ENCODE measurements at regions not wholly inside any gene's neighbourhood (a gene's known extent, or its start where the extent isn't known, plus 50 kb on each side); places are given as distances from the start of the nearest gene placed in this dataset.

DNA sequence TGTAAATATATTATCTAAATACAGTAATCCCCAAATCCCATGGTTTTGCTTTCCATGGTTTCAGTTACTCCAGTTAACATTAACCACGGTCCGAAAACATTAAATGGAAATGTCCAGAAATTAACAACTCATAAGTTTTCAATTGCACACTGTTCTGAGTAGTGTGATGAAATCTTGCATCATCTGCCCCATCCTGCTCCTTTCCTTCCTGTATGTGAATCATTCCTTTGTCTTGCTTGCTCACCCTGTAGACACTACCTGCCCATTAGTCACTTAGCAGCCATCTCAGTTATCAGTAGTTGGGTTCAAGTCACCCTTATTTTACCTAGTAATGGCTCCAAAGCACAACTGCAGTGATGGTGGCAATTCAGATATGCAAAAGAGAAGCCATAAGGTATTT, 1568.5 kb upstream of the WWC1 start:
- TF ChIP-seq ZNF350 (CRISPR knock-in tag; IDR thresholded peaks at IDR 0.05; ENCODE audit: borderline replicate concordance, low read depth) (no peak), FOSL2 (CRISPR knock-in tag; IDR thresholded peaks at IDR 0.05) (0 out of 2 replicates have a peak, but pooled peaks have one; percentile 18), POLR2G (IDR thresholded peaks at IDR 0.05; ENCODE audit: low read depth, low read length) (no peak), SRF (IDR thresholded peaks at IDR 0.05; ENCODE audit: low read depth, low read length) (no peak), ZNF337 (CRISPR knock-in tag; IDR thresholded peaks at IDR 0.05; ENCODE audit: borderline replicate concordance, low read depth) (no peak), CEBPB (IDR thresholded peaks at IDR 0.05; ENCODE audit: borderline replicate concordance, low read depth, low read length) (peak; percentile 54; the same call in 1 of the 2 replicates), SMAD9 (CRISPR knock-in tag; IDR thresholded peaks at IDR 0.05) (no peak), CEBPG (CRISPR knock-in tag; IDR thresholded peaks at IDR 0.05) (peak; percentile 37; the same call in 1 of the 2 replicates), RARA (CRISPR knock-in tag; IDR thresholded peaks at IDR 0.05) (no peak)
- TF ChIP-seq, protein P1, sequence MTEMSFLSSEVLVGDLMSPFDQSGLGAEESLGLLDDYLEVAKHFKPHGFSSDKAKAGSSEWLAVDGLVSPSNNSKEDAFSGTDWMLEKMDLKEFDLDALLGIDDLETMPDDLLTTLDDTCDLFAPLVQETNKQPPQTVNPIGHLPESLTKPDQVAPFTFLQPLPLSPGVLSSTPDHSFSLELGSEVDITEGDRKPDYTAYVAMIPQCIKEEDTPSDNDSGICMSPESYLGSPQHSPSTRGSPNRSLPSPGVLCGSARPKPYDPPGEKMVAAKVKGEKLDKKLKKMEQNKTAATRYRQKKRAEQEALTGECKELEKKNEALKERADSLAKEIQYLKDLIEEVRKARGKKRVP (CRISPR knock-in tag; IDR thresholded peaks at IDR 0.05): peak in 1 of 2 experiments; percentile 82; a peak in 2 of 4 replicates
- no peak overlapping the region for H3K4me3 ChIP-seq (replicated peaks in 1 of 3; ENCODE audit: insufficient read depth in 1 of 3, low read depth in 2 of 3, low read length in 3 of 3)
- intact Hi-C loops (cut with micrococcal nuclease; ENCODE audit: unreplicated experiment) (no loop called here), in situ Hi-C loops (cut with HindIII; ENCODE audit: extremely low pct_ligation_motif_present, low pct_unique_long_range_greater_than_20kb) (no loop called here)
- WGBS (ENCODE audit: low lambda C conversion rate): 21% methylated on average over 2 of the region's 2 CpGs
- H4K20me1 ChIP-seq (ENCODE audit: insufficient read depth, low read length): no peaks in the 10 kb centered on the region
- POLR2A ChIA-PET: no interaction called here
- no peaks in the 10 kb centered on the region for H3K4me1 ChIP-seq (ENCODE audit: insufficient read depth, low read length)
- DNase-seq (ENCODE audit: low spot score) (no peak), FAIRE-seq (no peak), ATAC-seq (no peak)
- H3K9me3 ChIP-seq (ENCODE audit: low read length): peaks cover 78% of the 10 kb centered on the region
- H3K79me2 ChIP-seq (ENCODE audit: insufficient read depth, low read length): no peaks in the 10 kb centered on the region
- no peak overlapping the region for H3K27ac ChIP-seq (ENCODE audit: extremely low read length, insufficient read depth, low read length)
- H3K27me3 ChIP-seq (ENCODE audit: control insufficient read depth in 1 of 2, insufficient read depth in 2 of 2, low read length in 2 of 2): no peaks in the 10 kb centered on the region
- BruUV-seq (replicated peaks): no TSS peak
- H3K9ac ChIP-seq (ENCODE audit: insufficient read depth, low read depth, low read length): no peak overlapping the region
- no peak overlapping the region for H2AFZ ChIP-seq (ENCODE audit: low read length)
- CTCF ChIA-PET (ENCODE audit: low intra/inter-chr PET ratio, low total read pairs): no interaction called here
- H3K4me2 ChIP-seq (ENCODE audit: low read depth, low read length): no peak overlapping the region
- no peaks in the 10 kb centered on the region for H3K36me3 ChIP-seq (replicated peaks in 1 of 2; ENCODE audit: control insufficient read depth in 1 of 2, insufficient read depth in 2 of 2, low read length in 2 of 2)
